ENCODE measurements at regions not wholly inside any gene's neighbourhood (a gene's known extent, or its start where the extent isn't known, plus 50 kb on each side); places are given as distances from the start of the nearest gene placed in this dataset.

DNA sequence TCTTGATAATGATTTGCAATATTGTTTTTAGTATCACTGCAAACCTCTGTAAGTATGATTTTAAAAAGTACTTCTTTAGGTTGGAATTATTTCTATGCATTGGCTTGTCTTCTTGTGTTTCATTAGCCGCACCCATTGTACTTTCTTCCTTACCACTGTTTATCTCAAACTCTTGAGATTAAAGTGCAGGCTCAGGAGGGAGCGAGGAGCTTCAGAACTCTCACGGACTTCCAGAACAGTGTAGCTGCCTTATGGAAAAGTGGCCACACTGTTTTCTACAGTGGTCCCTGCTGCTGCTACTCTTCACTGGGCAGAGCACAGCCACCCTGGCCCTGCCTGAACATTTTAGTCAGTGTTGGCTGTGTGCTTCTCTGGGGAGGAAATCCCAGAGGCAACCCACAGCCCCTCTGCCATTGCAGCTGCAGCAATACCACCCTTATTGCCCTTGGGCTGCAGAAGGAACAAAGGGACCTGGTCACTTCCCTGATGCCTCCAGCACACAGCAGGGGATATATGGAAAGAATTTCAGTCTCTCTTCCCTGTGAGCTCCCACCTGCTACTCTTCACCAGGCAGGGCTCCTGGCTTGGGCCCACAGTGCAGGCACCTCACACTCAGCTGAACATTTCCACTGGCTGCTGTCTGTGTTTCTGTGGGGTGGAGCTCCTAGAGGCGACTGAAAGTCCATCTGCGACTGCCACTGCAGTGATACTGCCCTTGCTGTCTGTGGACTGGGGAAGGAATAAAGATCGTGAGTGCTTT, 91.7 kb upstream of the MAP3K4 start:
- DNase-seq (ENCODE audit: low spot score), result no peak

DNA sequence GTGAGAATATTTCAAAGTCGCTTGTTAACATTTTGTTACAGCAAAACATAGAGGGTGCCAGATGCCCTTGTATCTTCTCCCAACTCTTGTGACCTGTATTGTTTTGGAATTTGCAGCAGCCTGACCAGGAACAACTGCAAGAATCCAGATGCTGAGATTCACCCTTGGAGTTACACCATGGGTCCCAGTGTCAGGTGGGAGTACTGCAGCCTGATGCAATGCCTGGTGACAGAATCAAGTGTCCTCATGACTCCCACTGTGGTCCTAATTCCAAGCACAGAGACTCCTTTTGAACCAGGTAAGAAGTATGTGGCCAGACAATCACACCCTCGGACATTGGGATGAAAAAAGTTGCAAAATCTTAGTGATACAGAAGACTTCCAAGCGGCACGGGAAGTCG, 79.6 kb upstream of the MAP3K4 start:
- no peak for DNase-seq (ENCODE audit: low spot score)

GRCh38 chr6:160912411-160912810, 79.2 kb upstream of the MAP3K4 start:
- no peak for DNase-seq (ENCODE audit: low spot score)

DNA sequence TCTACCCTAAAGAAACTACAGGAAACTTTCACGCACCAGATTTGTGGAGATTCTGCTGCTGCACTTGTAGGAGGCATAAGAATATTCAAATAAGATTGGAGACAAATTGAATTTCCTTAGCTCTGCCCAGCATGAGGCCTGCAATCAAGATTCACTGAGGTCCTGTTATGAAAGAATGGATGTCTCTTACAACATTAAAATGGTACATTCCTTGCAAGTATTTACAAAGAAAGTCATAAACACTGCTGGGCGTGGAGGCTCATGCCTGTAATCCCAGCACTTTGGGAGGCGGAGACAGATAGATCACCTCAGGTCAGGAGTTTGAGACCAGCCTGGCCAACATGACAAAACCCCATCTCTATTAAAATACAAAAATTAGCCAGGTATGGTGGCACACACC, 74.0 kb upstream of the MAP3K4 start:
- DNase-seq (ENCODE audit: low spot score), result no peak

- DNase-seq (ENCODE audit: low spot score), result no peak
Observed at GRCh38 chr6:160919723-160920440, 71.7 kb upstream of the MAP3K4 start.

DNA sequence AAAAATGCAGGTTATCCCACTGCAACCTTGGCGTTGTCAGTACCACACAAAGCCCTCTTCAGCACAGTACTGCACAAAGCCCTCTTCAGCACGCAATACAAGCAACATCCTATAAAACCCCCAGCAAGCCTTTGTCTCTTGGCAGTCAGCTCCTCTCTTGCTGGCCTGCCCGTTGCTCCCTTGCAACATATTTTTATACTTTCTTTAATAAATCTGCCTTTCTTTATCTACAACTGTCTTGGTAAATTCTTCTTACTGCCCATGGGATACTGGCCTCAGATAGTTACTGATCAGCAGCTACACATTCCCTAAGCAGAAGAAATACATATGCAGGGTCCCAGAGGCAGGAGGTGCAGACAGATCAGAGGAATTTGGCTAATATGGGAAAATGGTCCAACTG, 70.5 kb upstream of the MAP3K4 start:
- no peak for DNase-seq (ENCODE audit: low spot score)

DNA sequence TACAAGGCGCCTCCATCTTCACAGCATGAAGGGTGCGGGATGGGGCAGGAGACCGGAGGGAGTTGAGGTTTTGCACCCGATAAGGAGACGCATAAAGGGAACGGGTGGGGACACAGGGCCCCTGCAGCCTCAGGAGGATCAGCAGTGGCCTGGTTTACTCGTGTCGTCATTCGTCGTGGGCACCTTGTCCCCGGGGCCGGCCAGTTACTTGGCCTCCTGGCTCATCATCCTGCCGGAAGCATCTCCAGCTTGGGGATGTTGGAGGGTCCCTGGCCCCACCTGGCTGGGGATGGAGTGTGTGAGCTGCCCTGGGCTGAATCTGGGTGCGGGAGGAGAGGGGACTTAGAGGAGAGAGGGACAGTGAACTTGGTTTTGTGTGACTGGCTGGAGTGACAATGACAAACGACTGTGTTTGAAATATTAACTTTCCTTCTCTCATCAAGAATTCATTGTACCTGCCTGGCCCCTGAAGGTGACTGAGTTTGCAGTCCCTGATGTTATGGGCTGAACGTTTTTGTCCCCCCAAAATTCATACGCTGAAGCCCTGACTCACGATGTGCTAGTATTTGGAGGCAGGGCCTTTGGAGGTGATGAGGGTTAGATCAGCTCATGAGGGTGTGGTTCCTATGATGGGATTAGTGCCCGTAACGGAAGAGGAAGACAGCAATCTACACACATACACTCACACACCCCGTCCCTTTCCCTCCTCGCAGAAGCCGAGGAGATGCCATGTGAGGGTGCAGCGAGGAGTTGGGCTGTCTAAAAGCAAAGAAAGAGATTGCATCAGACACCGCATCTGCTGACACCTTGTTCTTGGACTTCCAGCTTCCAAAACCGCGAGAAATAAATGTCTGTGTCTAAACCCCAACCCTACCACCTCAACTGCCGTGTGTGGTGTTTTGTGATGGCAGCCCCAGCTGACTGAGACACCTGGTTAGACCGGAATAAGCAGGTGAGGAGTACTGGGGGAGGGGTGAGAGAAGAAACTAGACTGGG, 65.0 kb upstream of the MAP3K4 start:
- DNase-seq (ENCODE audit: low spot score), result peak; percentile 51

GRCh38 chr6:160927416-160927815, 64.2 kb upstream of the MAP3K4 start:
- DNase-seq (ENCODE audit: low spot score), result no peak

GRCh38 chr6:160929361-160929760, 62.2 kb upstream of the MAP3K4 start:
- no peak for DNase-seq (ENCODE audit: low spot score)

DNA sequence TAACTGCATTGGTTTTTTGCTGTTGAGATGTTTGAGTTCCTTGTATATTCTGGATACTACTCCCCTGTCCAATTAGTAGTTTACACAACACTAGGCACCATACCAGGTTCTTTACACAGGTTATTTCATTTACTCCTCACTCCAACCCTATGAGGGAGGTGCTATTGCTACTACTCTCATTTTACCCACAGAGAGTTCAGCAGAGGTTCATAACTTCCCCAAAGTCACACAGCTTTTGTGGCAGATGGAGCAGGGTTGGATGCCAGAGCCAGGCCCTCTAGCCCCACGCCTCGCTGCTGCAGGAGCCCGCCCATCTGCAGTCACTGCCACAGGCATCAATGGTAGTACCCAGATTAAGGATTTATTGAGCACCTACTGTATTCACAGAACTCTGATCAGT, 61.7 kb upstream of the MAP3K4 start:
- no peak for DNase-seq (ENCODE audit: low spot score)

DNA sequence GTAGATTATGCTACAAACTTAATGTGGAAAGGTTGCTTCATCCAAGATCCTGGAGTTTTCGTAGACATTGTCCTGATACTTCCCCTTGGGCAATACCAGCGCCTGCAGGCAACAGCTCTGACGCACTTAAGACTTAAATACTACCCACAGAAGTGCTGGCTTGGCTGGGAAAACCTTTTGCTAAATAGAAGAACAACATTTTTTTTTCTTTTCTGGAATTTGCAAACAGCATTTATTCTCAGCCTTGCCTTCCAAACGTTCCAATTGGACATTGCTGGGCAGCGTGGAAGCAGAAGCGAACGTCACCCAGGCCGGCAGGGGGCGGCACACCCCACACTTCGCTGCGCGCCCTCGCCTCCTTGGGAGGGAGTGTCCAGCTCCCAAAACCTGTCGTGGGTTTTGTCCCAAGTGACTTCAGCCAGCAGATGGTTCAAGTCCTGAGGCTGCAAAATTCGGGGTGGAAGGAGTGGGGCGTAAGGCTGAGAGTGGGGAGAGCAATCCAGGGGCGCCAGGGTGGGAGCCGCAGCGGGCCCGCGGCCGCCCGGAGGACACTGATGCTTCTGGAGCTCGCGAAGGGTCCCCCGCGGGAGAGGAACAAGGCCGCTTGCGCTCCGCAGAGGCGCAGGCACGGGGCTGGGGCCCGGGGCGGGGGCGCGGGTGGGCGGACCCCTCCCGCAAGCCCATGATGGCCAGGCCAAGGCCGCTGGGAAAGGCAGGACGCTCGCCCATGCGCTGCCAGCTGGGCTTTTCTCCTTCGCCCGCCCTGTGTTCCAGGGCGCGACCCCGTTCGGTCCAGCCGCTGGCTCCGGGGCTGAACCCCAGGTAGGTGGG, 60.8 kb upstream of the MAP3K4 start:
- peak; percentile 87 for DNase-seq (ENCODE audit: low spot score)

DNA sequence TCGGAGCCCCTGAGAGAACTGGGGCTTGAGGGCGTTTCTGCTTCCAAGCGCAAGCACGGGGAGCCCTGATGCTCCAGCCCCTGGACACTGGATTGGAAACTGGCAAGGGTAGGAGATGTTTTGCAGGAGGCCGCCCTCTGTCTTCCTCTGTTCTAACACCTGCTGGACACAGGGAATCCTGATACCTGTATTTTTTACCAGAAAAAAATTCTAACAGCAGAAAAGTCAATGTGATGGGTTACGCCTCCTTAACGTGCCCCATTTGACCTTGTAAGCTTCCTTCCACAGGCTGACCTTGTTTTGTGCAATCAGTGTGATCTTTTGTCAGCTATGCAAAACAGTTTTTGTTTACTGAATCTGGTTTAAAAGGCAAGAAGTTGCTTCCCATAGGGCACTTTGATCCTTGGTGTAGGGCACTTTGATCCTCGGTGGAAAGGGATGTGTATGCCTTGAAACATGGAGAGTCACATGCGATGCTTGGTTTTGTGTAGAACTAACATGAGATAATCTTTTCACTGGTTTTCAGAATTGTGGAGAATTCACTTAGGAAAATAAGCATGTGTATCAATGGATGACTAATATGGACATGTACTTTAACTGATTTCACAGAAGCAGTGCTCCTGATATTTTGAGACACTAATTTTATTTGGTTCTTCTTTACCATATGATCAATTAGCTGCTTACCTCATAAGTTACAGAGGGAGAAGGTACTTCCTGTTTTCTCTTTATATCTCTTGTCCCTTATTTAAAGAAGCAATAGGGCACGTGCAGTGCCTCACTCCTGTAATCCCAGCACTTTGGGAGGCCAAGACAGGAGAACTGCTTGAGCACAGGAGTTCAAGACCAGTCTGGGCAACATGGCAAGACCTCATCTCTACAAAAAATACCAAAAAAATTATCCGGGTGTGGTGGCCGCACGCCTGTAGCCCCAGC, 59.9 kb upstream of the MAP3K4 start:
- DNase-seq (ENCODE audit: low spot score), result no peak

GRCh38 chr6:160933256-160933655, 58.3 kb upstream of the MAP3K4 start:
- no peak for DNase-seq (ENCODE audit: low spot score)

GRCh38 chr6:160934157-160934556, 57.4 kb upstream of the MAP3K4 start:
- no peak for DNase-seq (ENCODE audit: low spot score)

GRCh38 chr6:160940197-160940596, 51.4 kb upstream of the MAP3K4 start:
- no peak for DNase-seq (ENCODE audit: low spot score)

Data from ureter (tissue), 1 donor.